ENCODE measurements at regions not wholly inside any gene's neighbourhood (a gene's known extent, or its start where the extent isn't known, plus 50 kb on each side); places are given as distances from the start of the nearest gene placed in this dataset.

GRCh38 chr3:75983111-75983510 lies 197.8 kb upstream of the ZNF717 start:
- no peak overlapping the region for H3K27ac ChIP-seq (ENCODE audit: low read length)
- no peak for TF ChIP-seq REST (IDR thresholded peaks at IDR 0.05; ENCODE audit: insufficient read depth in 1 of 2, low read depth in 2 of 2, low read length in 1 of 2)
- TF ChIP-seq POLR2AphosphoS5 (IDR thresholded peaks at IDR 0.05; ENCODE audit: low read depth, low read length) = no peak
- no peak for TF ChIP-seq TCF7L2 (IDR thresholded peaks at IDR 0.05; ENCODE audit: low read depth, low read length)
- no peak for TF ChIP-seq SIN3A (IDR thresholded peaks at IDR 0.05; ENCODE audit: borderline replicate concordance, insufficient read depth, low read depth, low read length)
- TF ChIP-seq, protein P1, sequence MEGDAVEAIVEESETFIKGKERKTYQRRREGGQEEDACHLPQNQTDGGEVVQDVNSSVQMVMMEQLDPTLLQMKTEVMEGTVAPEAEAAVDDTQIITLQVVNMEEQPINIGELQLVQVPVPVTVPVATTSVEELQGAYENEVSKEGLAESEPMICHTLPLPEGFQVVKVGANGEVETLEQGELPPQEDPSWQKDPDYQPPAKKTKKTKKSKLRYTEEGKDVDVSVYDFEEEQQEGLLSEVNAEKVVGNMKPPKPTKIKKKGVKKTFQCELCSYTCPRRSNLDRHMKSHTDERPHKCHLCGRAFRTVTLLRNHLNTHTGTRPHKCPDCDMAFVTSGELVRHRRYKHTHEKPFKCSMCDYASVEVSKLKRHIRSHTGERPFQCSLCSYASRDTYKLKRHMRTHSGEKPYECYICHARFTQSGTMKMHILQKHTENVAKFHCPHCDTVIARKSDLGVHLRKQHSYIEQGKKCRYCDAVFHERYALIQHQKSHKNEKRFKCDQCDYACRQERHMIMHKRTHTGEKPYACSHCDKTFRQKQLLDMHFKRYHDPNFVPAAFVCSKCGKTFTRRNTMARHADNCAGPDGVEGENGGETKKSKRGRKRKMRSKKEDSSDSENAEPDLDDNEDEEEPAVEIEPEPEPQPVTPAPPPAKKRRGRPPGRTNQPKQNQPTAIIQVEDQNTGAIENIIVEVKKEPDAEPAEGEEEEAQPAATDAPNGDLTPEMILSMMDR (IDR thresholded peaks at IDR 0.05) = no peak
- no peaks in the 10 kb centered on the region for H3K4me1 ChIP-seq (ENCODE audit: control insufficient read depth, insufficient read depth, low read length)
- no TSS peak for BruUV-seq (replicated peaks)
- DNase-seq (ENCODE audit: low read depth, low spot score) = no peak
- POLR2A ChIA-PET = no interaction called here
- no peak for ATAC-seq
- intact Hi-C loops (cut with micrococcal nuclease; ENCODE audit: unreplicated experiment) (no loop called here), in situ Hi-C loops (cut with HindIII; ENCODE audit: low pct_unique_long_range_greater_than_20kb, low sequenced_read_pairs) (no loop called here)
- H3K27me3 ChIP-seq (ENCODE audit: control insufficient read depth, insufficient read depth, low read length) = no peaks in the 10 kb centered on the region
- CTCF ChIA-PET = no interaction called here
- no peaks in the 10 kb centered on the region for H3K36me3 ChIP-seq (ENCODE audit: control insufficient read depth, insufficient read depth, low read length)
- no peaks in the 10 kb centered on the region; the same call in 1 of the 2 replicates for H3K9me3 ChIP-seq (ENCODE audit: control insufficient read depth, insufficient read depth, low read depth, low read length)
- H3K4me3 ChIP-seq (ENCODE audit: low read depth in 2 of 2, low read length in 2 of 2) = no peak overlapping the region

GRCh38 chr3:75983609-75984290 lies 198.4 kb upstream of the ZNF717 start:
- TF ChIP-seq SIN3A (IDR thresholded peaks at IDR 0.05; ENCODE audit: borderline replicate concordance, insufficient read depth, low read depth, low read length) = no peak
- TF ChIP-seq TCF7L2 (IDR thresholded peaks at IDR 0.05; ENCODE audit: low read depth, low read length) = no peak
- no peak for TF ChIP-seq REST (IDR thresholded peaks at IDR 0.05; ENCODE audit: insufficient read depth in 1 of 2, low read depth in 2 of 2, low read length in 1 of 2)
- TF ChIP-seq, protein P1 (IDR thresholded peaks at IDR 0.05) = no peak
- TF ChIP-seq POLR2AphosphoS5 (IDR thresholded peaks at IDR 0.05; ENCODE audit: low read depth, low read length) = no peak
- no peaks in the 10 kb centered on the region for H3K27me3 ChIP-seq (ENCODE audit: control insufficient read depth, insufficient read depth, low read length)
- ChIA-PET CTCF (no interaction called here), POLR2A (no interaction called here)
- in situ Hi-C loops (cut with HindIII; ENCODE audit: low pct_unique_long_range_greater_than_20kb, low sequenced_read_pairs) = no loop called here
- no peaks in the 10 kb centered on the region for H3K36me3 ChIP-seq (ENCODE audit: control insufficient read depth, insufficient read depth, low read length)
- no peak overlapping the region for H3K4me3 ChIP-seq (ENCODE audit: low read depth in 2 of 2, low read length in 2 of 2)
- intact Hi-C loops (cut with micrococcal nuclease; ENCODE audit: unreplicated experiment) = no loop called here
- H3K9me3 ChIP-seq (ENCODE audit: control insufficient read depth, insufficient read depth, low read depth, low read length) = no peaks in the 10 kb centered on the region; the same call in 1 of the 2 replicates
- H3K4me1 ChIP-seq (ENCODE audit: control insufficient read depth, insufficient read depth, low read length) = no peaks in the 10 kb centered on the region
- DNase-seq (ENCODE audit: low read depth, low spot score) (no peak), ATAC-seq (no peak)
- H3K27ac ChIP-seq (ENCODE audit: low read length) = no peak overlapping the region
- no TSS peak for BruUV-seq (replicated peaks)

Data from Panc1 (cell line).